Sigmoid colon (tissue), 4 donors: ENCODE measurements at regions not wholly inside any gene's neighbourhood (a gene's known extent, or its start where the extent isn't known, plus 50 kb on each side); places are given as distances from the start of the nearest gene placed in this dataset.

Source experiments
- CTCF ChIP-seq, 4 experiments: fragments of 450-650 bp in 3 of 4; fragments of 200-600 bp in 1 of 4; IDR thresholded peaks; one replicate each; pipeline ENCODE4 v1.5.1; 2016 to 2019; ENCODE audit warnings: antibody characterized with exemption in 4 of 4, mild to moderate bottlenecking in 3 of 4, moderate library complexity in 2 of 4
- POLR2A ChIP-seq, 2 donors: fragments of 450-650 bp; IDR thresholded peaks; one replicate each; pipeline ENCODE4 v1.6.1; 2016; ENCODE audit warnings: antibody characterized with exemption in 2 of 2, mild to moderate bottlenecking in 2 of 2, moderate library complexity in 2 of 2
- POLR2AphosphoS5 ChIP-seq, 4 donors: sonication (generic); formaldehyde crosslinking; IDR thresholded peaks; one replicate each; pipeline ENCODE4 v1.6.1; 2017; ENCODE audit warnings: antibody characterized with exemption in 4 of 4

- TF ChIP-seq POLR2A (IDR thresholded peaks at IDR 0.05) (no peak), CTCF (IDR thresholded peaks at IDR 0.05) (no peak), POLR2AphosphoS5 (IDR thresholded peaks at IDR 0.05) (no peak)
Observed at GRCh38 chr1:22371408-22371807, 80.2 kb upstream of the ZBTB40 start.
